Stimulated activated CD8-positive, alpha-beta memory T cell treated with anti-CD3 and anti-CD28 coated beads, Interleukin-4, amount 100 ng/mL, for 24 hours (primary cell): ENCODE measurements at regions not wholly inside any gene's neighbourhood (a gene's known extent, or its start where the extent isn't known, plus 50 kb on each side); places are given as distances from the start of the nearest gene placed in this dataset.
"Not testable (repeated sequence)": the region's sequence is repeated elsewhere in the genome, so short reads cannot be mapped to it uniquely, and the experiment has no call there.

Source experiments
- DNase-seq: peaks from one replicate; pipeline ENCODE4 v3.0.0-alpha.2; 2020; ENCODE audit warnings: low read depth

GRCh38 chr17:21517538-21518293, 141.6 kb downstream of the KCNJ12 start:
- DNase-seq, result no peak

GRCh38 chr17:21522755-21523336, 146.7 kb downstream of the KCNJ12 start:
- DNase-seq, result no peak

GRCh38 chr17:21523497-21524210, 147.5 kb downstream of the KCNJ12 start:
- no peak for DNase-seq

- DNase-seq, result no peak
Measured at GRCh38 chr17:21524211-21524591, 148.0 kb downstream of the KCNJ12 start.

- no peak for DNase-seq
Measured at GRCh38 chr17:21525464-21526130, 149.4 kb downstream of the KCNJ12 start.

GRCh38 chr17:21528031-21528695, 152.0 kb downstream of the KCNJ12 start:
- no peak for DNase-seq

- no peak for DNase-seq
Measured at GRCh38 chr17:21530311-21530710, 154.2 kb downstream of the KCNJ12 start.

GRCh38 chr17:21530841-21531240, 154.7 kb downstream of the KCNJ12 start:
- no peak for DNase-seq

GRCh38 chr17:21532763-21533385, 156.7 kb downstream of the KCNJ12 start:
- DNase-seq, result no peak

- DNase-seq, result no peak
Measured at GRCh38 chr17:21535686-21536375, 156.5 kb upstream of the KCNJ18 start.

GRCh38 chr17:21537302-21537701, 155.0 kb upstream of the KCNJ18 start:
- DNase-seq, result no peak

- no peak for DNase-seq
Measured at GRCh38 chr17:21538615-21539014, 153.7 kb upstream of the KCNJ18 start.

- DNase-seq, result no peak
Measured at GRCh38 chr17:21539146-21539545, 153.2 kb upstream of the KCNJ18 start.

- no peak for DNase-seq
Measured at GRCh38 chr17:21540502-21540901, 151.8 kb upstream of the KCNJ18 start.

GRCh38 chr17:21542070-21542469, 150.3 kb upstream of the KCNJ18 start:
- DNase-seq, result no peak

GRCh38 chr17:21542991-21543390, 149.3 kb upstream of the KCNJ18 start:
- DNase-seq, result no peak

- DNase-seq, result no peak
Measured at GRCh38 chr17:21545064-21545463, 147.3 kb upstream of the KCNJ18 start.

GRCh38 chr17:21548236-21548635, 144.1 kb upstream of the KCNJ18 start:
- no peak for DNase-seq

- DNase-seq, result no peak
Measured at GRCh38 chr17:21549107-21549687, 143.1 kb upstream of the KCNJ18 start.

GRCh38 chr17:21550031-21550430, 142.3 kb upstream of the KCNJ18 start:
- not testable (repeated sequence) for DNase-seq
